ENCODE measurements at regions not wholly inside any gene's neighbourhood (a gene's known extent, or its start where the extent isn't known, plus 50 kb on each side); places are given as distances from the start of the nearest gene placed in this dataset.

DNA sequence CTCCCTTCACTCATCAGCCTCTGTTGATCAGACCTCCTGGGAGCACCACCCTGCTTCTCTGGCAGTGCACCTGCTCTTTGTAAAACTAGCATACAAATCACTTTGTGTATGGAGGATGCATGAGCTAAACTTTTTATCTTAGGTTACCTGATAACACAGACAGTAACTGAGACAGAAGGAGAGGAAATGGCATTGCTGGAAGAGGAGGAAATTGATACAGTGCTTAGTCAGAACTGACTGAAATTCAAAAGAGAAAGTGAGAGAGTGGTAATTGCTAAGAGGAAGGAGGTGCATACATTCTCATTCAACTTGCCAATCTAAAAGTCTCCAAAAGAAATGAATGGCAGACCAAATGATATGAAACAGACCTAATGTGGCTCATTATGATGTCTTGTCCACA, 1120.7 kb downstream of the GATA3 start:
- TF ChIP-seq, protein P1, sequence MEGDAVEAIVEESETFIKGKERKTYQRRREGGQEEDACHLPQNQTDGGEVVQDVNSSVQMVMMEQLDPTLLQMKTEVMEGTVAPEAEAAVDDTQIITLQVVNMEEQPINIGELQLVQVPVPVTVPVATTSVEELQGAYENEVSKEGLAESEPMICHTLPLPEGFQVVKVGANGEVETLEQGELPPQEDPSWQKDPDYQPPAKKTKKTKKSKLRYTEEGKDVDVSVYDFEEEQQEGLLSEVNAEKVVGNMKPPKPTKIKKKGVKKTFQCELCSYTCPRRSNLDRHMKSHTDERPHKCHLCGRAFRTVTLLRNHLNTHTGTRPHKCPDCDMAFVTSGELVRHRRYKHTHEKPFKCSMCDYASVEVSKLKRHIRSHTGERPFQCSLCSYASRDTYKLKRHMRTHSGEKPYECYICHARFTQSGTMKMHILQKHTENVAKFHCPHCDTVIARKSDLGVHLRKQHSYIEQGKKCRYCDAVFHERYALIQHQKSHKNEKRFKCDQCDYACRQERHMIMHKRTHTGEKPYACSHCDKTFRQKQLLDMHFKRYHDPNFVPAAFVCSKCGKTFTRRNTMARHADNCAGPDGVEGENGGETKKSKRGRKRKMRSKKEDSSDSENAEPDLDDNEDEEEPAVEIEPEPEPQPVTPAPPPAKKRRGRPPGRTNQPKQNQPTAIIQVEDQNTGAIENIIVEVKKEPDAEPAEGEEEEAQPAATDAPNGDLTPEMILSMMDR (IDR thresholded peaks at IDR 0.05), result no peak
- TF ChIP-seq POLR2A (IDR thresholded peaks at IDR 0.05), result no peak
